ENCODE measurements at regions not wholly inside any gene's neighbourhood (a gene's known extent, or its start where the extent isn't known, plus 50 kb on each side); places are given as distances from the start of the nearest gene placed in this dataset.
A peak's percentile ranks its signal among the peaks of the same experiment; 100 is the strongest.
"Not testable (repeated sequence)": the region's sequence is repeated elsewhere in the genome, so short reads cannot be mapped to it uniquely, and the experiment has no call there.

GRCh38 chr16:70032906-70033305 is 81.2 kb upstream of the PDPR start:
- not testable (repeated sequence) for H3K9ac ChIP-seq (ENCODE audit: insufficient read depth, low read length); H3K79me2 ChIP-seq (ENCODE audit: control insufficient read depth, insufficient read depth, low read length); H3K4me3 ChIP-seq (replicated peaks in 1 of 4; ENCODE audit: control extremely low read depth in 1 of 4, insufficient read depth in 1 of 4, low read depth in 3 of 4, low read length in 4 of 4); H3K4me1 ChIP-seq (ENCODE audit: control insufficient read depth, extremely low read depth, insufficient read depth, low read length); DNase-seq (ENCODE audit: low read depth in 2 of 2); H4K20me1 ChIP-seq (ENCODE audit: control insufficient read depth, extremely low read depth, insufficient read depth, low read length); H3K9me3 ChIP-seq (ENCODE audit: control insufficient read depth, insufficient read depth, low read depth, low read length); H3K4me2 ChIP-seq (ENCODE audit: extremely low read depth, insufficient read depth, low read length); H3K27ac ChIP-seq (ENCODE audit: insufficient read depth, low read length); H3K36me3 ChIP-seq (ENCODE audit: control insufficient read depth, insufficient read depth, low read length); H2AFZ ChIP-seq (ENCODE audit: low read length); H3K27me3 ChIP-seq (ENCODE audit: control insufficient read depth, insufficient read depth, low read length)

GRCh38 chr16:70037913-70038312 is 76.2 kb upstream of the PDPR start:
- H2AFZ ChIP-seq (ENCODE audit: low read length); H3K79me2 ChIP-seq (ENCODE audit: control insufficient read depth, insufficient read depth, low read length); H3K4me3 ChIP-seq (replicated peaks in 1 of 4; ENCODE audit: control extremely low read depth in 1 of 4, insufficient read depth in 1 of 4, low read depth in 3 of 4, low read length in 4 of 4); H3K9ac ChIP-seq (ENCODE audit: insufficient read depth, low read length); H3K27me3 ChIP-seq (ENCODE audit: control insufficient read depth, insufficient read depth, low read length); H4K20me1 ChIP-seq (ENCODE audit: control insufficient read depth, extremely low read depth, insufficient read depth, low read length); H3K9me3 ChIP-seq (ENCODE audit: control insufficient read depth, insufficient read depth, low read depth, low read length); H3K4me2 ChIP-seq (ENCODE audit: extremely low read depth, insufficient read depth, low read length); H3K4me1 ChIP-seq (ENCODE audit: control insufficient read depth, extremely low read depth, insufficient read depth, low read length); H3K36me3 ChIP-seq (ENCODE audit: control insufficient read depth, insufficient read depth, low read length); H3K27ac ChIP-seq (ENCODE audit: insufficient read depth, low read length); DNase-seq (ENCODE audit: low read depth in 2 of 2): not testable (repeated sequence)

DNA sequence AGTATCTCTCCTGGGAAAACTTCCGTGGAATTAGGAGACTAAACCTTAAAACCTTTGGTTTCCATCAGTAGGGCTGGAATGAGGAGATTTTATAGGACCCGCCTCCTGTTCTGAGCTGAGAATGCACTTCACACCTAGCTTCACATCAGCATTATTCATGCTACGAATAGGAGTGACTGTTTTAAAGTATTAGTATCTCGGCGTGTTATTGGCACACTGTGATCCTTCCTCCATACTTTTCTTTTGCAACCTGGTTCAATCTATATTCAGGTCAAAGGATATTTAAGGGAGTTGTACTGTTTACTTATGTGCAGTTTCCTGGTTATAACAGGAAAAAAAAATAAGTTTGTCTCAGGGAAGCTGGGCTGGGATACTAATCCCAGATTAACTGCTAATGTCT is 73.6 kb upstream of the PDPR start:
- not testable (repeated sequence) for H3K4me3 ChIP-seq (replicated peaks in 1 of 4; ENCODE audit: control extremely low read depth in 1 of 4, insufficient read depth in 1 of 4, low read depth in 3 of 4, low read length in 4 of 4); H3K36me3 ChIP-seq (ENCODE audit: control insufficient read depth, insufficient read depth, low read length); H2AFZ ChIP-seq (ENCODE audit: low read length); H3K9me3 ChIP-seq (ENCODE audit: control insufficient read depth, insufficient read depth, low read depth, low read length); H3K27ac ChIP-seq (ENCODE audit: insufficient read depth, low read length); DNase-seq (ENCODE audit: low read depth in 2 of 2); H3K27me3 ChIP-seq (ENCODE audit: control insufficient read depth, insufficient read depth, low read length); H3K79me2 ChIP-seq (ENCODE audit: control insufficient read depth, insufficient read depth, low read length); H3K9ac ChIP-seq (ENCODE audit: insufficient read depth, low read length); H3K4me2 ChIP-seq (ENCODE audit: extremely low read depth, insufficient read depth, low read length); H4K20me1 ChIP-seq (ENCODE audit: control insufficient read depth, extremely low read depth, insufficient read depth, low read length); H3K4me1 ChIP-seq (ENCODE audit: control insufficient read depth, extremely low read depth, insufficient read depth, low read length)

GRCh38 chr16:70043538-70044067 is 70.5 kb upstream of the PDPR start:
- not testable (repeated sequence) for H3K4me1 ChIP-seq (ENCODE audit: control insufficient read depth, extremely low read depth, insufficient read depth, low read length); H3K4me2 ChIP-seq (ENCODE audit: extremely low read depth, insufficient read depth, low read length); H3K79me2 ChIP-seq (ENCODE audit: control insufficient read depth, insufficient read depth, low read length); H3K4me3 ChIP-seq (replicated peaks in 1 of 4; ENCODE audit: control extremely low read depth in 1 of 4, insufficient read depth in 1 of 4, low read depth in 3 of 4, low read length in 4 of 4); H4K20me1 ChIP-seq (ENCODE audit: control insufficient read depth, extremely low read depth, insufficient read depth, low read length); H3K9me3 ChIP-seq (ENCODE audit: control insufficient read depth, insufficient read depth, low read depth, low read length); H3K9ac ChIP-seq (ENCODE audit: insufficient read depth, low read length); H3K27me3 ChIP-seq (ENCODE audit: control insufficient read depth, insufficient read depth, low read length); H3K36me3 ChIP-seq (ENCODE audit: control insufficient read depth, insufficient read depth, low read length); H2AFZ ChIP-seq (ENCODE audit: low read length); H3K27ac ChIP-seq (ENCODE audit: insufficient read depth, low read length)
- DNase-seq (ENCODE audit: low read depth in 2 of 2): peak in 1 of 2 donors; percentile 40

- not testable (repeated sequence) for DNase-seq (ENCODE audit: low read depth in 2 of 2); H3K27me3 ChIP-seq (ENCODE audit: control insufficient read depth, insufficient read depth, low read length); H4K20me1 ChIP-seq (ENCODE audit: control insufficient read depth, extremely low read depth, insufficient read depth, low read length); H3K79me2 ChIP-seq (ENCODE audit: control insufficient read depth, insufficient read depth, low read length); H3K9me3 ChIP-seq (ENCODE audit: control insufficient read depth, insufficient read depth, low read depth, low read length); H3K4me1 ChIP-seq (ENCODE audit: control insufficient read depth, extremely low read depth, insufficient read depth, low read length); H3K4me3 ChIP-seq (replicated peaks in 1 of 4; ENCODE audit: control extremely low read depth in 1 of 4, insufficient read depth in 1 of 4, low read depth in 3 of 4, low read length in 4 of 4); H3K4me2 ChIP-seq (ENCODE audit: extremely low read depth, insufficient read depth, low read length); H3K36me3 ChIP-seq (ENCODE audit: control insufficient read depth, insufficient read depth, low read length); H3K27ac ChIP-seq (ENCODE audit: insufficient read depth, low read length); H2AFZ ChIP-seq (ENCODE audit: low read length); H3K9ac ChIP-seq (ENCODE audit: insufficient read depth, low read length)
These were observed 67.6 kb upstream of the PDPR start for GRCh38 chr16:70046560-70046959.

DNA sequence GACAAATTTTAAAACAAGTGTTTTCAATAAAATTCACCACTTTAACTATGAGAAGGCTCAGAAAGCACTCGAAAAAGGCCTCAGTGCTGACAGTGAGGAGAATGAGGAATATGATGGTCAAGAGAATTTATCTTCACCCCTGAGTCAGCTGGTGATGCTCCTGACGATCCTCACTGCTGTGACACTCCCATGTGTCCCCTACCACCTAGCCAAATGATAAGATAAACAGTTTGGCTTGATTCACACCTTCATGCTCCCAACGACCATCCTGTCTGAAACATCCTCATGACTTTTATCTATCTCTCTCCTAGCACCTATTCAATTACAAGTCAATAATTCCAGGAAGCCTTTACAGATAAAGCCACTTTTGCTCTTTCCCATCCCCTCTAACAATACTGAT is 66.0 kb upstream of the PDPR start:
- not testable (repeated sequence) for H3K4me3 ChIP-seq (replicated peaks in 1 of 4; ENCODE audit: control extremely low read depth in 1 of 4, insufficient read depth in 1 of 4, low read depth in 3 of 4, low read length in 4 of 4); H3K27ac ChIP-seq (ENCODE audit: insufficient read depth, low read length); H3K4me1 ChIP-seq (ENCODE audit: control insufficient read depth, extremely low read depth, insufficient read depth, low read length); H3K79me2 ChIP-seq (ENCODE audit: control insufficient read depth, insufficient read depth, low read length); H4K20me1 ChIP-seq (ENCODE audit: control insufficient read depth, extremely low read depth, insufficient read depth, low read length); H3K9me3 ChIP-seq (ENCODE audit: control insufficient read depth, insufficient read depth, low read depth, low read length); DNase-seq (ENCODE audit: low read depth in 2 of 2); H2AFZ ChIP-seq (ENCODE audit: low read length); H3K9ac ChIP-seq (ENCODE audit: insufficient read depth, low read length); H3K4me2 ChIP-seq (ENCODE audit: extremely low read depth, insufficient read depth, low read length); H3K36me3 ChIP-seq (ENCODE audit: control insufficient read depth, insufficient read depth, low read length); H3K27me3 ChIP-seq (ENCODE audit: control insufficient read depth, insufficient read depth, low read length)

- not testable (repeated sequence) for H3K27me3 ChIP-seq (ENCODE audit: control insufficient read depth, insufficient read depth, low read length); H3K79me2 ChIP-seq (ENCODE audit: control insufficient read depth, insufficient read depth, low read length); H4K20me1 ChIP-seq (ENCODE audit: control insufficient read depth, extremely low read depth, insufficient read depth, low read length); H2AFZ ChIP-seq (ENCODE audit: low read length); DNase-seq (ENCODE audit: low read depth in 2 of 2); H3K4me2 ChIP-seq (ENCODE audit: extremely low read depth, insufficient read depth, low read length); H3K27ac ChIP-seq (ENCODE audit: insufficient read depth, low read length); H3K9me3 ChIP-seq (ENCODE audit: control insufficient read depth, insufficient read depth, low read depth, low read length); H3K4me3 ChIP-seq (replicated peaks in 1 of 4; ENCODE audit: control extremely low read depth in 1 of 4, insufficient read depth in 1 of 4, low read depth in 3 of 4, low read length in 4 of 4); H3K9ac ChIP-seq (ENCODE audit: insufficient read depth, low read length); H3K36me3 ChIP-seq (ENCODE audit: control insufficient read depth, insufficient read depth, low read length); H3K4me1 ChIP-seq (ENCODE audit: control insufficient read depth, extremely low read depth, insufficient read depth, low read length)
These were observed 56.1 kb upstream of the PDPR start for GRCh38 chr16:70058056-70058455.
